CD4-positive, alpha-beta T cell treated with Interleukin-12 subunit alpha and Interleukin-12 subunit beta, for 1 hour (primary cell): ENCODE measurements at regions not wholly inside any gene's neighbourhood (a gene's known extent, or its start where the extent isn't known, plus 50 kb on each side); places are given as distances from the start of the nearest gene placed in this dataset.
A peak's percentile ranks its signal among the peaks of the same experiment; 100 is the strongest.

Source experiments
- DNase-seq: peaks from one replicate; pipeline ENCODE4 v3.0.0-alpha.2; 2020

DNA sequence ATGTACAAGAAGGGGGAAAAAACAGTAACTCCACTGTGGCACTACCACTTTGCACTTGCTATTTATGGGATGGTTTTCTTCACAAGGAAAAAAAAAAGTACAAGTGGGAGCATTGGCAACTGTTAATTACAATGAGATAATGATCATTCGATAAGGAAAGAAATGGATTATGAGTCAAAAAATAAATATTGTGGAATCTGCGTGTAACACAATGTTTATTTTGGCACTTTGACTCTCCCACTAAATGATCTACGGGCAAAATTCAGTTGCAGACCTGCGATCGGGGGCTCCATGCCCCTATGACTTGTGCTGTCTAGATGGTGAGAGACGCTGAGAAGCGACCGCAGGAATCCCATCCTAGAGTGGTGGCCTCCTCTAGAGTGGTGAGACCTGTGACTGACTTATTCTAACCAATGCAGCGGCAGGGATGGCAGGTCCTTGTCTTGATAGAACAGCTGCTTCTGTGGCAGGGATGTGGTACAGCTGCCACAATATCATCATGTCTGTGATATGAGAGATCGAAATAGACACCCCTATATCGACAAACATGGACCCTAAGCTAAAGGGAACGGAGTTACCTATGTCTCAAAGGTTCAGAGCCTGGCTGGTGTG is 345.0 kb upstream of the KLF6 start:
- DNase-seq: no peak

DNA sequence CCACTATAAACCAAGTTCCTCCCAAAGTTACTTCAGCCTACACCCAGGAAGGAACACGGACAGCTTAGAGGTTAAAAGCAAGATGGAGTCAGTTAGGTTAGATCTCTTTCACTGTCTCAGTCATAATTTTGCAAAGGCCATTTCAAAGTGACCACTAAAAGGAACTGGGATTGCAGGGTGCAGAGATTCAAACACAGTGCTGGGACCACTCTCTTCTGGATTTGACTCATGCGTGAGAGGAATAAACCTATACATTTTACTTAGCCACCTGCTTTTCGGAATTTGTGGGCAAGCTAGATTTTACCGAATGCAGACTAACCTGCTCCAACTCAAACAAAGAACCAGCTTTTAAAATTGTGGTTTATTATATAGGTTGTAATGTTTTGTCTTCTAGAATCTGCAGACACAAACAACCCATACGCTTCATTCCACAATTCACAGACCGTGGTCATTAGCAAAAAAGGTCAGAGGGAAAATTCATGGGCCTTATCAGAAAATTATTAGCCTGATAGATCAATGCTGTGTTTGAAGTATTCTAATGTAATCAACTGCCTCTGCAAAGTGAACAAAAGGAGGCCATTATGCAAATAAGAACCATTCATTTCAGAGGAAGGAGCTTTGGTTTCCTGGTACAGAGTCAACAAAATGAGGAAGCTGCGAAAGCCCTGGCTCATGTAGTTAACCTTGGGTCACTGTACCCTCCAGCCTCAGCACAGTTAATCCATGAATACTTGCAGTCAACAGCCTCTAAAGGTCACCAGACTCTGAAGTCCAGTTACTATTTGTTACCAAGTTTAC is 342.7 kb upstream of the KLF6 start:
- DNase-seq: peak; percentile 27

- no peak for DNase-seq
Measured at GRCh38 chr10:4125776-4126175, 340.8 kb upstream of the KLF6 start.

- DNase-seq: no peak
Measured at GRCh38 chr10:4121502-4122380, 336.7 kb upstream of the KLF6 start.

- DNase-seq: peak; percentile 42
Measured at GRCh38 chr10:4120096-4120853, 335.3 kb upstream of the KLF6 start.

DNA sequence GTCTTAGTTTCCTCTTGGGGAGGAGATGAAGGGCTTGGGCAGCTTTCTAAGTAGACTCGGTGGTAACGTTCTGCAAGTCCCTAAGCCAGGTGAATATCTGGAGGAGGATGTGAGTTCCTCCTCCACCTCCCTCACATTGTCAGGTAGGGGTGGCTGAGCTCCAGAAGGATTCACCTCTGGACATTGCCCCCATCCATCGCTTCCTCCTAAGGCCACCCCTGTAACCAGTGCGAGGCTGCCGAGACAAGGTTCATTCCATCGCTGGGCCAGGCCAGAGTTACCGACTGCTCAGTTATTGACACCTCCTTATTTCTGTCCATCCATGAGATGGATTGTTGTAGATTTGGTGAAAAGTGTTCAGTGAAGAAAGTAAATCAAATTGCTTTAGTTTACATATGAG is 334.1 kb upstream of the KLF6 start:
- DNase-seq: no peak

DNA sequence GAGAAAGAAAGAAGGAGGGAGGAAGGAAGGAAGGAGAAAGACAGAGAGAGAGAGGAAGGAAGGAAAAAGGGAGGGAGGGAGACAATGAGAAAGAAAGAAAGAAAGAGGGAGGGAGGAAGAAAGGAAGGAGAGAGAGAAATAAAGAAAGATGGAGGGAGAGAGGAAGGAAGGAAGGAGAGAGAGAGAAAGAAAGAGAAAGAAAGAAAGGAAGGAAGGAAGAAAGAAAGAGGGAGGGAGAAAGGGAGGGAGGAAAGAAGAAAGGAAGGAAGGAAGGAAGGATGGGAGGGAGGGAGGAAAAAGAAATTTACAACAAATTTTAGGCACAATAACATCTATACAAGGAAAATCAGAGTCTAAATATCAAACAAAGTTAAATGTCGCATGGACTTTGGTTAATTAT is 332.6 kb upstream of the KLF6 start:
- DNase-seq: no peak

DNA sequence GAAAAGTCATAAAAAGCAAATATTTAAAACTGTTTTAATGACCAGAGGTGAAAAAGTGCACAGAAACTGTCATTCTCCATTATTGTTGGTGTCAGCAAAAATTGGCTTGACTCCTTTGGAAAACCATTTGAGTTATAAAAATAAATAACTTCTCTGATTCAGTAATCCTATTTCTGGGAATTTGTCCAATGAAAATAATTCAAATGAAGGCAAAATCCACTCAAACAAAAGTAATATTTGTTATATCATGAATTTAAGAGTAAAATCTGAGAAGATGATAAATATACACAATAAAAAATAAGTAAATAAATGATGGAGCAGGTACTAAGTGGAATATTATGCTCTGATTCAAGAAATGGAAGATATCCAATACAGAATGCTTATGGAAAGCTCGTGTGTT is 326.6 kb upstream of the KLF6 start:
- DNase-seq: no peak

DNA sequence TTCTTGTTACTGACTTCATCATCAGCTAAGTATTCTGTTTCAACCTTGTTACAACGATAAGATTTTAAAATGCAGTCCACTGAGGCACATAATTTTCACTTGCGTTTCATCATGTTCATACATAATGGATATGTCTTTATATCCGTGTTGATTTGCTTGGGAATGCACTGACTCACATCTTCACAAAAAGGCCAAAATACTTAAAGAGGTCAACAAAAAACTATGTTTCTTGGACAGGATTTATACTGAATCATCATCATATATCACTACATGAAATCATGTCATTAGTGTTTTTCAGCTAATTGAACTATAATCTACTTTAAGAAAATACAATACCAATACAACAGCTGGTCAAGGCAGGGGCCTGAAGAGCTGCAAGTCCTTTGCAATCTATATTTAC is 324.5 kb upstream of the KLF6 start:
- DNase-seq: no peak

DNA sequence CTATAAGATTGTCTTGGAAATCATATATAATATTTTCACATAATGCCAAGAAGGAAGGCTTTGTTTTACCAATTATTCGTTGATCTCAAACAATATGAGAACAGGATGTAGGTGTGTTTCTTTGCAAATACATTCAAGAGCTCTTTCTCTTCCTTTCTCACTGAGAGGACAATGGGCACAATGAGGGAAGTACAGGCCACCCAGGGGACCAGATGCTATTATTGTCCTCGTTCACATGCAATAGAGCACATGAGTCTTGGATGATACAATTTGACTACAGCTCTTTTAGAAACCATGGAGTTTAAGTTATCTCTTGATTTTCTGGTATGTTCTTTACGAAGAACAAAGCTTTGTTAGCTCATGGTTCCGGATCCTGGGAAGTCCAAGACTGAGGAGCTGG is 323.7 kb upstream of the KLF6 start:
- DNase-seq: no peak

DNA sequence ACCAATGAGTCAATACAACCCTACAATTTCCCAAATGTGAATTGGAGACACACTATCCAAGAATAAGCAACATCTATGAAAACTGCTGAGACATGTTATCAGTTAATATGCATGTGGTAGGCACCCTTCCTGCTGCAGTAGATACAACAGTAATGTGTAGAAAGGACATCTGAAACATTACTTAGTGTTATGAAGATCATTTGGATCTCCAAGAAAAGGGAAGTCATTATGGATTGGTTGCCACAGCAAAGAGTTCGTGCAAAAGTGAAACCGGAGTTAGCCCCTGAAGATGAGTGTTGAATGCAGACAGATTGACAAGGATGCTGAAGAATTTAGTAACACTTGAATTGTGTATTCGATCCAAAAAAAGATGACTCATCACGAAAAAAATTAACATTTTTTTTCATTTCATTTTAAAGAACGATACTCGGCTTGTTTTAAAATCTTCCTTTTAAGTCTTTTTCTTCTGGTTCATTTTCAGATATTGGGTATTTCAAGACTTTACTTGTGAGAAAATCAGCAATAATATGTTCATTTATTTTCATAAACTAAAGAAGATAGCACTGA is 322.4 kb upstream of the KLF6 start:
- DNase-seq: peak; percentile 6

DNA sequence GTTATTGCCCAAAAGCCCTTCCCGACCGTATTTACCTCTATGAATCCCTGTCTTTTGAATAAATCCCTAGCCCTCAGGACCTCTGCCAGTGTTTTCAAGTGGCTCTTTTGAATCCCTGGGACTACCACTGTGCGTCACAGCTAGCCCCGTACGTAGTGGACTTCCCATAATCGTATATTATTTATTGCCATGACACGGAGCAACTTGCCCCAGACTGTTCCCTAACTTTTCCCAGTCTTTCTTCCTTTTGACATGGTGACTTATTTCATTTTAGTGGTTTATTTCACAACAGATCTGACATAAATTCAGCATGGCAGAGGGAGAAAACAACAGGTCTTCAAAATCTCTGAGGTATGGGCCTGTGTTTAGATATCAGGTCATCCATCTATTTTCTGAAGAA is 318.6 kb upstream of the KLF6 start:
- DNase-seq: no peak

GRCh38 chr10:4102802-4103344 is 317.9 kb upstream of the KLF6 start:
- no peak for DNase-seq

DNA sequence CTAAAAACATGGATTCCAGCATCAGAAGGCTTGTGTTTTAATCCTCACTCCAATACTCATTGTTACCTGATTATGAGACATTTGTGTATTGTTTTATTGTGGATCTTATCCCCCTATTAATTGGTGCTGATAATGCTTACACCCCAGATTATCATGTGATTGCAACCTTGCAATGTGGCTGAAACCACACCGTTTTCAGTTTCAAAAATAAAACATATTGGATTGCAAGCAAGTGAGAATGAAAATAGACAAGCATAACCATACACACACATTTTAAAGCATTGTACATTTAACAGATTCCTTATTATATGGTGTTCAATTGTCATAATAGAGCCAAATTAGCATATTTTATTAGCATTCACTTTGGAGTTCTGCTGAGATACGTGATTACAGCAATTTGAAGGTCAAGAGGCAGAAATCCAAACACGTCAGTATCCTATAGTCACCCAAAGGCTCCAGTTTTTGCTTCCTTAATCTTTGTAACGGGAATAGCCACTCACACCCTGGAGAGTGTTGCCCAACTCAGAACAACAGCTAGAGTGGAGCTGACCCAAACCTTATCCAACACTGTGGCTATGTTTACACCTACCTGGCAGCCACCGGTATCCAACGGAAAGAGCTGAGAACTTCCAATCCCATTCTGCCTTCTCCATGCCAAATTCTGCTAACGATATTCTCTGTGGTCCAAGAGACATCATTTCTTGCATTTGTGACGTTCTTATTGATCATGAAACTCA is 317.1 kb upstream of the KLF6 start:
- no peak for DNase-seq

GRCh38 chr10:4100380-4100779 is 315.4 kb upstream of the KLF6 start:
- DNase-seq: no peak

DNA sequence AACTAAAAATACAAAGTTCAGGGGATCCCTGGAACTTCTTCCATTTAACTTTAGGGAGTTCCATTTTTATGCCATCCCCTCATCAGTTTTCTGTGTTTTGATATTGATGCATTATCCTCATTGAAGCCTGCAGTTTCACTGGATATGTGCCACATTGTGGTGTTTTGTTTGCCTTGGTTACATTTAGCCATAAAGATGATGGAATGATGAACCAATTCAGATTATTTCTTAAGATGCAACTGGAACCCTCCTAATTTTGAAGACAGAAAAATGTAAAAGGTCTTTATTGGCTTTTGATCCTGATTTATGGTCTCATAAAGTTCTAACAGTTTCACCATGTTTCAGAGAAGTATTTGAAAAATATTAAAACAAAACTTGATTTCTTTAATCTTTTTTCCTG is 314.2 kb upstream of the KLF6 start:
- no peak for DNase-seq

DNA sequence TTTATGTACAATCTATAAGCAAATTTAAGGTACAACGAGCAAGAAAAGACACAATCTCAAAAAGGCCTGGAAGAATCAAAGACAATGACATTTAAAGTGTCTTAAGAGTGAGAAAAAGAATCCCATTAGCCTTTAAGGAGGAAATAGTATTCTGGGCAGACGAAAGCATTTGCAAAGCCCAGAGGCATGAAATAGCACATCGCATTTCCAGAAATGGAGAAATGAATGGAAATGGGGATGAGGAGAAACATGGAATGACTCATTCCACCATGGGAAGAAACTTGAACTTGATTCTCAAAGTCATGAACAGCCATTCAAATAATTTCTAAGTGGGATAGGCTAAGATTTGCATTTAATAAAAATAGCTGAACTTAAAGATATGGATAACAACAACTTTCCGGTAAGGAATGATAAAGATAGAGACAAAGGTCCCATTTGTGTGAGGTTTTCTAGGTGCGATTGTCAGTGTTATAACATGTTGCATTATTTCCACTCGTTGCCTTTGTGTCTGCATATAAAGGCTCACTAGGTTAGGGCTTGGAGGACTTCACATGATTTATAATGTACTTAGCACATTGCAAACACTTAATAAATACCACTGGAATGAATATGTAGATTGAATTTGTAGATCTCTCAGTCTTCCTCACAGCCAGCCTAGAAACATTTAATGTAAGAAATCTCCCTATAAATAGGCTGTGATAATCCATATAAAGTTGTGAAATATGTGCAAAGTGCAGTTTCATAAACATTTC is 310.3 kb upstream of the KLF6 start:
- no peak for DNase-seq

- DNase-seq: no peak
Measured at GRCh38 chr10:4094751-4095150, 309.7 kb upstream of the KLF6 start.

DNA sequence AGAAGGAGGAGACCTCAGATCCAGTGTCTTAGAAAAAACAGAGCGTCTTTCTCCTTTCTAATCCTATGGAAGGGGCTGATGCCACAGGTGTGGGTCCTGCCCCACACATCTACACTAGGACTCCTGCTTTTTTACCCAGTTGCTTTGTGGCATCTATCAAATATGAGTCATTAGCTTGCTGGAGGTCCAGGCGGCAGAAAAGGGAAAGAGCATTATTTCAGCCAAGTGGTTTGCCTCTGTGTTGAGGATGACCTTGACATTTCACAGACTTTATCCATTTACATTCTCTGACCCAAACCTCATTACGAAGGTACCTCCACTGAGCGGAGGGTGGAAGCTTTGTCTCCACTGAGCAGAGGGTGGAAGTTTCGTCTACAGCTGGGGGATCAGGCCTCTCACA is 308.4 kb upstream of the KLF6 start:
- DNase-seq: no peak

DNA sequence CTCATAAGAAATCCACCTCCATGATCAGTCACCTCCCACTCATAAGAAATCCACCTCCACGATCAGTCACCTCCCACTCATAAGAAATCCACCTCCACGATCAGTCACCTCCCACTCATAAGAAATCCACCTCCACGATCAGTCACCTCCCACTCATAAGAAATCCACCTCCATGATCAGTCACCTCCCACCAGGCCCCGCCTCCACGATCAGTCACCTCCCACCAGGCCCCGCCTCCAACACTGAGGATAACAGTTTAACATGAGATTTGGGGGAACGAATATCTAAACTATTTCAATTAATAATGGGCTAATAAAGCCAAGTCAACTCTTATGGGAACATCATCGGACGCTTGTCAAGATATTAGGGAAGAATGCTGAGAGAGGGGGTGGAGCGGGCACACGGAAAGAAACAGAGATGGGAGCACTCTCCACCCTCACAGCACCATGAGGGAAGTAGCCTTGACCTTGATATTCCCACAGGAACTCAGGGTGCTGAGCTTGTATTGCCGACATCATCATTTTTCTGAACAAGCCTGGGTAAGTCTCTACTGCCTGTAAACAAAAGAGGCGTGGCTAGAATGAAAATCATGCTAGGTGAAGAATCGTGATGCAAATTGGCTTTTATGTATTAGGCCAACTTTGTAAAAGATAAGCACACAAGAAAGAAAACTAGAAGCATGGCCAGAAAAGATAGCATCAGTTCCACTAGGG is 303.5 kb upstream of the KLF6 start:
- no peak for DNase-seq
